ENCODE measurements at regions not wholly inside any gene's neighbourhood (a gene's known extent, or its start where the extent isn't known, plus 50 kb on each side); places are given as distances from the start of the nearest gene placed in this dataset.

- Histone ChIP-seq H3K4me1 (ENCODE audit: control insufficient read depth, insufficient read depth, low read length) (no peaks in the 10 kb centered on the region), H3K36me3 (ENCODE audit: control insufficient read depth in 2 of 2, insufficient read depth in 1 of 2, low read length in 2 of 2) (no peaks in the 10 kb centered on the region), H3K9me3 (ENCODE audit: control insufficient read depth, insufficient read depth, low read depth, low read length) (no peaks in the 10 kb centered on the region), H3K4me3 (ENCODE audit: low read depth, low read length) (no peak overlapping the region), H3K27ac (ENCODE audit: extremely low read depth, low read depth, low read length) (no peak overlapping the region)
- TF ChIP-seq OSR2 (tag by site-specific recombination; IDR thresholded peaks at IDR 0.05) (no peak), ZNF148 (tag by site-specific recombination; IDR thresholded peaks at IDR 0.05; ENCODE audit: borderline replicate concordance) (no peak), TRIM28 (IDR thresholded peaks at IDR 0.05; ENCODE audit: borderline replicate concordance, low read length) (no peak), ZBTB11 (tag by site-specific recombination; conservative IDR thresholded peaks at IDR 0.05; ENCODE audit: low read depth) (no peak), ZNF37A (tag by site-specific recombination; IDR thresholded peaks at IDR 0.05) (no peak), ZNF513 (tag by site-specific recombination; IDR thresholded peaks at IDR 0.05) (no peak), ZNF664 (tag by site-specific recombination; IDR thresholded peaks at IDR 0.05) (no peak), ZNF433 (tag by site-specific recombination; IDR thresholded peaks at IDR 0.05; ENCODE audit: low read depth) (no peak), BCL11A (tag by site-specific recombination; IDR thresholded peaks at IDR 0.05; ENCODE audit: low read depth) (no peak), ZNF670 (tag by site-specific recombination; IDR thresholded peaks at IDR 0.05; ENCODE audit: low read depth) (no peak), ZNF211 (tag by site-specific recombination; IDR thresholded peaks at IDR 0.05; ENCODE audit: low read depth) (no peak), PRDM1 (tag by site-specific recombination; IDR thresholded peaks at IDR 0.05) (no peak), ZNF488 (tag by site-specific recombination; IDR thresholded peaks at IDR 0.05) (no peak), OVOL3 (tag by site-specific recombination; IDR thresholded peaks at IDR 0.05) (no peak), ZNF174 (tag by site-specific recombination; IDR thresholded peaks at IDR 0.05) (no peak), BCL6B (tag by site-specific recombination; IDR thresholded peaks at IDR 0.05) (no peak)
- CTCF ChIA-PET: interaction anchor here (0.6 to 0.7 kb wide), 3 partner anchors 8 to 40 kb away, joined by 3 read pairs; no protein-coding TSS in a partner anchor
- POLR2A ChIA-PET: no interaction called here
Measured at GRCh38 chr13:31962731-31963370, 68.7 kb upstream of the FRY start.
